GM20431 (cell line): ENCODE measurements at regions not wholly inside any gene's neighbourhood (a gene's known extent, or its start where the extent isn't known, plus 50 kb on each side); places are given as distances from the start of the nearest gene placed in this dataset.
"Not testable (repeated sequence)": the region's sequence is repeated elsewhere in the genome, so short reads cannot be mapped to it uniquely, and the experiment has no call there.

Experiments
- in situ Hi-C: fragments of 300-500 bp; cut with MseI, MboI; formaldehyde crosslinking; loops from one replicate; pipeline ENCODE4 v1.15.0; 2020; ENCODE audit warnings: low sequenced_read_pairs; ENCODE audit not compliant: unreplicated experiment

- in situ Hi-C loops: no loop called here
These were observed 250.7 kb downstream of the KCTD12 start for GRCh38 chr13:76635232-76636230.

GRCh38 chr13:76634431-76635191 lies 251.6 kb downstream of the KCTD12 start:
- in situ Hi-C loops: no loop called here

- in situ Hi-C loops: no loop called here
These were observed 253.7 kb downstream of the KCTD12 start for GRCh38 chr13:76632401-76633044.

- in situ Hi-C loops: no loop called here
These were observed 255.5 kb downstream of the KCTD12 start for GRCh38 chr13:76630629-76631230.

- in situ Hi-C loops: no loop called here
These were observed 263.7 kb downstream of the KCTD12 start for GRCh38 chr13:76622315-76623040.

- in situ Hi-C loops: no loop called here
These were observed 264.5 kb downstream of the KCTD12 start for GRCh38 chr13:76621705-76622104.

- in situ Hi-C loops: no loop called here
These were observed 266.2 kb downstream of the KCTD12 start for GRCh38 chr13:76620036-76620435.

GRCh38 chr13:76619631-76620030 lies 266.6 kb downstream of the KCTD12 start:
- in situ Hi-C loops: no loop called here

- in situ Hi-C loops: no loop called here
These were observed 275.3 kb downstream of the KCTD12 start for GRCh38 chr13:76610819-76611415.

GRCh38 chr13:76609643-76610042 lies 276.6 kb downstream of the KCTD12 start:
- in situ Hi-C loops: no loop called here

- in situ Hi-C loops: no loop called here
These were observed 278.3 kb downstream of the KCTD12 start for GRCh38 chr13:76607866-76608265.

GRCh38 chr13:76600081-76600480 lies 286.1 kb downstream of the KCTD12 start:
- in situ Hi-C loops: no loop called here

GRCh38 chr13:76597868-76598267 lies 288.3 kb downstream of the KCTD12 start:
- in situ Hi-C loops: no loop called here

- in situ Hi-C loops: no loop called here
These were observed 290.0 kb downstream of the KCTD12 start for GRCh38 chr13:76596216-76596615.

- in situ Hi-C loops: no loop called here
These were observed 291.8 kb downstream of the KCTD12 start for GRCh38 chr13:76594435-76594834.

GRCh38 chr13:76586842-76587241 lies 299.4 kb downstream of the KCTD12 start:
- in situ Hi-C loops: no loop called here

- in situ Hi-C loops: no loop called here
These were observed 306.5 kb downstream of the KCTD12 start for GRCh38 chr13:76579701-76580100.

- in situ Hi-C loops: not testable (repeated sequence)
These were observed 310.6 kb downstream of the KCTD12 start for GRCh38 chr13:76575634-76576033.

- in situ Hi-C loops: no loop called here
These were observed 315.7 kb downstream of the KCTD12 start for GRCh38 chr13:76570510-76570971.
